ENCODE measurements at regions not wholly inside any gene's neighbourhood (a gene's known extent, or its start where the extent isn't known, plus 50 kb on each side); places are given as distances from the start of the nearest gene placed in this dataset.

- intact Hi-C loops (cut with DNase I) = no loop called here
- Histone ChIP-seq H3K27me3 (ENCODE audit: control insufficient read depth, insufficient read depth, low read length) (no peaks in the 10 kb centered on the region), H3K9me3 (ENCODE audit: control insufficient read depth in 2 of 3, insufficient read depth in 1 of 3, low read length in 3 of 3) (no peaks in the 10 kb centered on the region), H3K4me3 (ENCODE audit: low read length in 3 of 3) (no peak overlapping the region), H3K27ac (ENCODE audit: low read depth in 2 of 2, low read length in 2 of 2) (no peak overlapping the region), H3K4me1 (ENCODE audit: control insufficient read depth in 2 of 3, insufficient read depth in 2 of 3, low read depth in 1 of 3, low read length in 3 of 3) (no peaks in the 10 kb centered on the region), H3K9ac (ENCODE audit: low read length in 3 of 3) (no peak overlapping the region), H3K36me3 (ENCODE audit: control insufficient read depth in 2 of 3, insufficient read depth in 3 of 3, low read length in 3 of 3) (no peaks in the 10 kb centered on the region)
- TF ChIP-seq CTCF (IDR thresholded peaks at IDR 0.05; ENCODE audit: borderline replicate concordance, extremely low read depth, insufficient read depth) = no peak
- FAIRE-seq = no peak
- DNase-seq = no peak
Observed at GRCh38 chr12:71338933-71339332, 100.7 kb upstream of the LGR5 start.

GRCh38 chr12:71335963-71336257, 103.7 kb upstream of the LGR5 start:
- no peak for TF ChIP-seq CTCF (IDR thresholded peaks at IDR 0.05; ENCODE audit: borderline replicate concordance, extremely low read depth, insufficient read depth)
- no peaks in the 10 kb centered on the region for H3K36me3 ChIP-seq (ENCODE audit: control insufficient read depth in 2 of 3, insufficient read depth in 3 of 3, low read length in 3 of 3)
- H3K9me3 ChIP-seq (ENCODE audit: control insufficient read depth in 2 of 3, insufficient read depth in 1 of 3, low read length in 3 of 3) = no peaks in the 10 kb centered on the region
- DNase-seq = no peak
- H3K27ac ChIP-seq (ENCODE audit: low read depth in 2 of 2, low read length in 2 of 2) = no peak overlapping the region
- H3K27me3 ChIP-seq (ENCODE audit: control insufficient read depth, insufficient read depth, low read length) = no peaks in the 10 kb centered on the region
- H3K9ac ChIP-seq (ENCODE audit: low read length in 3 of 3) = no peak overlapping the region
- intact Hi-C loops (cut with DNase I) = no loop called here
- no peak overlapping the region for H3K4me3 ChIP-seq (ENCODE audit: low read length in 3 of 3)
- no peaks in the 10 kb centered on the region for H3K4me1 ChIP-seq (ENCODE audit: control insufficient read depth in 2 of 3, insufficient read depth in 2 of 3, low read depth in 1 of 3, low read length in 3 of 3)
- no peak for FAIRE-seq

GRCh38 chr12:71335151-71335962, 104.2 kb upstream of the LGR5 start:
- FAIRE-seq (no peak), DNase-seq (no peak)
- H3K27ac ChIP-seq (ENCODE audit: low read depth in 2 of 2, low read length in 2 of 2) = no peak overlapping the region
- intact Hi-C loops (cut with DNase I) = no loop called here
- H3K9ac ChIP-seq (ENCODE audit: low read length in 3 of 3) = no peak overlapping the region
- no peak for TF ChIP-seq CTCF (IDR thresholded peaks at IDR 0.05; ENCODE audit: borderline replicate concordance, extremely low read depth, insufficient read depth)
- no peaks in the 10 kb centered on the region for H3K27me3 ChIP-seq (ENCODE audit: control insufficient read depth, insufficient read depth, low read length)
- no peaks in the 10 kb centered on the region for H3K4me1 ChIP-seq (ENCODE audit: control insufficient read depth in 2 of 3, insufficient read depth in 2 of 3, low read depth in 1 of 3, low read length in 3 of 3)
- H3K36me3 ChIP-seq (ENCODE audit: control insufficient read depth in 2 of 3, insufficient read depth in 3 of 3, low read length in 3 of 3) = no peaks in the 10 kb centered on the region
- no peak overlapping the region for H3K4me3 ChIP-seq (ENCODE audit: low read length in 3 of 3)
- no peaks in the 10 kb centered on the region for H3K9me3 ChIP-seq (ENCODE audit: control insufficient read depth in 2 of 3, insufficient read depth in 1 of 3, low read length in 3 of 3)

GRCh38 chr12:71333418-71333817, 106.2 kb upstream of the LGR5 start:
- Histone ChIP-seq H3K9ac (ENCODE audit: low read length in 3 of 3) (no peak overlapping the region), H3K27me3 (ENCODE audit: control insufficient read depth, insufficient read depth, low read length) (no peaks in the 10 kb centered on the region), H3K36me3 (ENCODE audit: control insufficient read depth in 2 of 3, insufficient read depth in 3 of 3, low read length in 3 of 3) (no peaks in the 10 kb centered on the region), H3K4me3 (ENCODE audit: low read length in 3 of 3) (no peak overlapping the region), H3K9me3 (ENCODE audit: control insufficient read depth in 2 of 3, insufficient read depth in 1 of 3, low read length in 3 of 3) (no peaks in the 10 kb centered on the region), H3K4me1 (ENCODE audit: control insufficient read depth in 2 of 3, insufficient read depth in 2 of 3, low read depth in 1 of 3, low read length in 3 of 3) (no peaks in the 10 kb centered on the region), H3K27ac (ENCODE audit: low read depth in 2 of 2, low read length in 2 of 2) (no peak overlapping the region)
- intact Hi-C loops (cut with DNase I) = no loop called here
- TF ChIP-seq CTCF (IDR thresholded peaks at IDR 0.05; ENCODE audit: borderline replicate concordance, extremely low read depth, insufficient read depth) = no peak
- no peak for DNase-seq
- no peak for FAIRE-seq

Data from kidney (tissue), 13 donors.